ENCODE measurements at regions not wholly inside any gene's neighbourhood (a gene's known extent, or its start where the extent isn't known, plus 50 kb on each side); places are given as distances from the start of the nearest gene placed in this dataset.

GRCh38 chr2:185990861-185991525 is 252.4 kb downstream of the FSIP2 start:
- DNase-seq = no peak

GRCh38 chr2:185998562-185999070 is 260.0 kb downstream of the FSIP2 start:
- DNase-seq = no peak

GRCh38 chr2:186009341-186009740 is 270.7 kb downstream of the FSIP2 start:
- DNase-seq = no peak

GRCh38 chr2:186017278-186017677 is 278.7 kb downstream of the FSIP2 start:
- DNase-seq = no peak

GRCh38 chr2:186024921-186025320 is 286.3 kb downstream of the FSIP2 start:
- no peak for DNase-seq

GRCh38 chr2:186027922-186028321 is 289.3 kb downstream of the FSIP2 start:
- DNase-seq = no peak

GRCh38 chr2:186031229-186031628 is 292.6 kb downstream of the FSIP2 start:
- DNase-seq = no peak

- DNase-seq = no peak
Observed at GRCh38 chr2:186032102-186032738, 293.6 kb downstream of the FSIP2 start.

- DNase-seq = no peak
Observed at GRCh38 chr2:186032930-186033329, 294.3 kb downstream of the FSIP2 start.

- DNase-seq = no peak
Observed at GRCh38 chr2:186033541-186033940, 294.9 kb downstream of the FSIP2 start.

- no peak for DNase-seq
Observed at GRCh38 chr2:186036862-186037449, 298.4 kb downstream of the FSIP2 start.

GRCh38 chr2:186042207-186043028 is 303.8 kb downstream of the FSIP2 start:
- DNase-seq = no peak

GRCh38 chr2:186044761-186045160 is 306.2 kb downstream of the FSIP2 start:
- no peak for DNase-seq

- DNase-seq = no peak
Observed at GRCh38 chr2:186052930-186053329, 314.3 kb downstream of the FSIP2 start.

- DNase-seq = no peak
Observed at GRCh38 chr2:186058614-186059013, 320.0 kb downstream of the FSIP2 start.

- no peak for DNase-seq
Observed at GRCh38 chr2:186059096-186059495, 320.5 kb downstream of the FSIP2 start.

- DNase-seq = no peak
Observed at GRCh38 chr2:186060744-186061440, 322.3 kb downstream of the FSIP2 start.

- no peak for DNase-seq
Observed at GRCh38 chr2:186064507-186064906, 325.9 kb downstream of the FSIP2 start.

- no peak for DNase-seq
Observed at GRCh38 chr2:186065491-186065890, 326.9 kb downstream of the FSIP2 start.

GRCh38 chr2:186068139-186068801 is 329.7 kb downstream of the FSIP2 start:
- DNase-seq = no peak

- DNase-seq = no peak
Observed at GRCh38 chr2:186069676-186070075, 331.1 kb downstream of the FSIP2 start.

GRCh38 chr2:186085226-186085625 is 346.6 kb downstream of the FSIP2 start:
- DNase-seq = no peak

All from activated CD4-positive, alpha-beta T cell treated with anti-CD3 and anti-CD28 coated beads, Interleukin-10, Interleukin-2, amounts not matched to agents 100 ng/mL and 50 ng/mL, durations not matched to agents 16 hours and 8 hours (primary cell).